ENCODE measurements at regions not wholly inside any gene's neighbourhood (a gene's known extent, or its start where the extent isn't known, plus 50 kb on each side); places are given as distances from the start of the nearest gene placed in this dataset.

DNA sequence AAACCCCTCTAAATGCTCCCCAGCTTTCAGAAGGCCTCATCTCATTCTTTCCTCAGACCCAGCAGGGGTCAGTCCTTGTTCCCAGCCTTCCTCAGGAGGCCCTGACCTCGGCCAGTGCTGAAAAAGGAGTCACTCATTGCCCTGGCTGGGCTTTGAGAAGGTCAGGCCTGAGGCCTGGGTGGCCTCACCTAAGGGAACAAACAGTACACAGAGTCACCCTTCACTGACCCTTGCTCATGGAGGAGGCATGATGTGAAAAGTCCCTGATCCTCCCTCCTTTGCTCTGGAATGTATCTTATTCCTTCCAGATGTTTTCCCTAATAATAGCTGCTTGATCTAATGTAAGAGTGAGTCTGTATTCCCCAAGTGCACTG is 117.7 kb upstream of the SLC44A3 start:
- TF ChIP-seq EP300 (IDR thresholded peaks at IDR 0.05): no peak
- TF ChIP-seq, protein P1, sequence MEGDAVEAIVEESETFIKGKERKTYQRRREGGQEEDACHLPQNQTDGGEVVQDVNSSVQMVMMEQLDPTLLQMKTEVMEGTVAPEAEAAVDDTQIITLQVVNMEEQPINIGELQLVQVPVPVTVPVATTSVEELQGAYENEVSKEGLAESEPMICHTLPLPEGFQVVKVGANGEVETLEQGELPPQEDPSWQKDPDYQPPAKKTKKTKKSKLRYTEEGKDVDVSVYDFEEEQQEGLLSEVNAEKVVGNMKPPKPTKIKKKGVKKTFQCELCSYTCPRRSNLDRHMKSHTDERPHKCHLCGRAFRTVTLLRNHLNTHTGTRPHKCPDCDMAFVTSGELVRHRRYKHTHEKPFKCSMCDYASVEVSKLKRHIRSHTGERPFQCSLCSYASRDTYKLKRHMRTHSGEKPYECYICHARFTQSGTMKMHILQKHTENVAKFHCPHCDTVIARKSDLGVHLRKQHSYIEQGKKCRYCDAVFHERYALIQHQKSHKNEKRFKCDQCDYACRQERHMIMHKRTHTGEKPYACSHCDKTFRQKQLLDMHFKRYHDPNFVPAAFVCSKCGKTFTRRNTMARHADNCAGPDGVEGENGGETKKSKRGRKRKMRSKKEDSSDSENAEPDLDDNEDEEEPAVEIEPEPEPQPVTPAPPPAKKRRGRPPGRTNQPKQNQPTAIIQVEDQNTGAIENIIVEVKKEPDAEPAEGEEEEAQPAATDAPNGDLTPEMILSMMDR (IDR thresholded peaks at IDR 0.05): no peak
